ENCODE measurements at regions not wholly inside any gene's neighbourhood (a gene's known extent, or its start where the extent isn't known, plus 50 kb on each side); places are given as distances from the start of the nearest gene placed in this dataset.

DNA sequence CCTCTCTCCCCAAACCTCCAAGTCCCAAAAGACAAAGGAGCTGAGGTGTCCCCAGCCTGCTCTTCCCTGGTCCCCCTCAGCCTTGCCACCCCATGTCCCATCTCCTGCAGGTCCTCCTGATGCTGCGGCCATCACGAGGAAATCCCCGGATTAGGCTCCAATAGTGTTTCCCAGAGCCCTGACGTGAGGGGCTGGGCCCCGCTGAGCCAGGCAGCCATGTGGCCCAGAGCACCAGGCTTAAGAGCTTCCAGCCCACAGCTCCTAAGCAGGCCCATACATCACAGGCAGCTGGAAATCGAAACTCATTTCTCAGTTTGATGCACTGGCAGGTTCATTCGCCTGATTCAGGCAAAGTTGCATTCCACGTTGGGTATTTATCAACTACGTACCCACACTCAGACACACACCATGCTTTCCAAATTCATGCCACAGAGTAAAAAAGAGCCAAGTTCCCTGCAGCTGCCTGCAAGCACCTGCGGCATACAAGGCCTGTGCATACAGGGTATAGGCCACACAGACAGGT is 114.2 kb downstream of the CHST1 start:
- Histone ChIP-seq H3K27ac (no peak overlapping the region), H3K27me3 (replicated peaks in 1 of 7) (no peaks in the 10 kb centered on the region), H3K9me3 (no peaks in the 10 kb centered on the region), H3K36me3 (no peaks in the 10 kb centered on the region), H3K4me3 (no peak overlapping the region), H3K4me1 (no peaks in the 10 kb centered on the region)
- intact Hi-C loops (cut with DNase I; ENCODE audit: low total_unique reads): no loop called here
- no peak for TF ChIP-seq POLR2A (IDR thresholded peaks at IDR 0.05)
- no peak for DNase-seq
- WGBS, 5 donors: 79 to 88% (median 85%) methylated on average over 10 of the region's 10 CpGs

DNA sequence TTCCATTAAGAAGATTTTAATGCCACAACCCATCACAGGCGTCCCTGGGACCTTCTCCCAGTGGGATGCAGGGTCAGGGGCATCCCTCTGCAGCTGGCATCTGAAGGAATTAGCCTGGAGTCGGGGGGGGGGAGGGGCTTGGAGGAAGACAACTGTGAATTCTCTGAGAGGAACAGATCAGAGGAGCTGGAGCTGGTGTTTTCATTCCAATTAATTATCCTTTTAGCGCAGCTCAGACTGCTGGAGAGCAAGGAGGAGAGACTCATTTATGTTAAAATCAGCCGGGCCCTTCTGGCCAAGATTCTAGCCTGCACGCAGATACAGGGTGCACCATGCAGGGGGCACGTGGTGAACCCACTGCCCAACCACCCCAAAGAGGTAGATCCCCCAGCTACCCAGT is 116.2 kb downstream of the CHST1 start:
- WGBS, 5 donors: 40 to 70% (median 58%) methylated on average over 5 to 6 of the region's 6 CpGs
- Histone ChIP-seq H3K4me1 (no peaks in the 10 kb centered on the region), H3K27me3 (replicated peaks in 1 of 7) (peaks cover 0 to 7% (median 0%) of the 10 kb centered on the region in 7 donors), H3K9me3 (no peaks in the 10 kb centered on the region), H3K4me3 (no peak overlapping the region), H3K27ac (no peak overlapping the region), H3K36me3 (no peaks in the 10 kb centered on the region)
- TF ChIP-seq, protein P1, sequence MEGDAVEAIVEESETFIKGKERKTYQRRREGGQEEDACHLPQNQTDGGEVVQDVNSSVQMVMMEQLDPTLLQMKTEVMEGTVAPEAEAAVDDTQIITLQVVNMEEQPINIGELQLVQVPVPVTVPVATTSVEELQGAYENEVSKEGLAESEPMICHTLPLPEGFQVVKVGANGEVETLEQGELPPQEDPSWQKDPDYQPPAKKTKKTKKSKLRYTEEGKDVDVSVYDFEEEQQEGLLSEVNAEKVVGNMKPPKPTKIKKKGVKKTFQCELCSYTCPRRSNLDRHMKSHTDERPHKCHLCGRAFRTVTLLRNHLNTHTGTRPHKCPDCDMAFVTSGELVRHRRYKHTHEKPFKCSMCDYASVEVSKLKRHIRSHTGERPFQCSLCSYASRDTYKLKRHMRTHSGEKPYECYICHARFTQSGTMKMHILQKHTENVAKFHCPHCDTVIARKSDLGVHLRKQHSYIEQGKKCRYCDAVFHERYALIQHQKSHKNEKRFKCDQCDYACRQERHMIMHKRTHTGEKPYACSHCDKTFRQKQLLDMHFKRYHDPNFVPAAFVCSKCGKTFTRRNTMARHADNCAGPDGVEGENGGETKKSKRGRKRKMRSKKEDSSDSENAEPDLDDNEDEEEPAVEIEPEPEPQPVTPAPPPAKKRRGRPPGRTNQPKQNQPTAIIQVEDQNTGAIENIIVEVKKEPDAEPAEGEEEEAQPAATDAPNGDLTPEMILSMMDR (IDR thresholded peaks at IDR 0.05 in 8 of 11, conservative IDR thresholded peaks at IDR 0.05 in 3 of 11): no peak
- TF ChIP-seq POLR2A (IDR thresholded peaks at IDR 0.05) (no peak), POLR2AphosphoS5 (IDR thresholded peaks at IDR 0.05) (no peak)
- DNase-seq: no peak
- intact Hi-C loops (cut with DNase I; ENCODE audit: low total_unique reads): no loop called here

DNA sequence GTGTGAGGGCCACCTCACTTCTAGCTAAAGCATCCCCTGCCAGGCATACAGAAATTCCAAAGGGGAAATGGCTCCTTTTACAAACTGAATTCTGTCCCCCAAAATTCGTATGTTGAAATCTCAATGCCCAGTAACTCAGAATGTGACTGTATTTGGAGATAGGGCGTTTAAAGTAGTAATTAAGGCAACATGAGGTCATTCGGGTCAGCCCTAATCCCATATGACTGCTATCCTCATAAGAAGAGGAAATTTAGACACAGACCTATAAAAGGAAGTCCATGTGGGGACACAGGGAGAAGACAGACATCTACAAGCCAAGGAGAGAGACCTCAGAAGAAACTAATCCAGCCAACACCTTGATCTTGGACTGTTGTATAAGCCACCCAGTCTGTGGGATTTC is 119.1 kb downstream of the CHST1 start:
- 56 to 71% (median 60%) methylated on average over 3 of the region's 3 CpGs for WGBS, 5 donors
- DNase-seq: no peak
- Histone ChIP-seq H3K4me1 (no peaks in the 10 kb centered on the region), H3K4me3 (no peak overlapping the region), H3K27ac (no peak overlapping the region), H3K27me3 (replicated peaks in 1 of 7) (peaks cover 0 to 32% (median 0%) of the 10 kb centered on the region in 7 donors), H3K9me3 (no peaks in the 10 kb centered on the region), H3K36me3 (no peaks in the 10 kb centered on the region)
- intact Hi-C loops (cut with DNase I; ENCODE audit: low total_unique reads): no loop called here
- TF ChIP-seq POLR2A (IDR thresholded peaks at IDR 0.05) (no peak), POLR2AphosphoS5 (IDR thresholded peaks at IDR 0.05) (no peak)
- TF ChIP-seq, protein P1 (IDR thresholded peaks at IDR 0.05 in 8 of 11, conservative IDR thresholded peaks at IDR 0.05 in 3 of 11): no peak

DNA sequence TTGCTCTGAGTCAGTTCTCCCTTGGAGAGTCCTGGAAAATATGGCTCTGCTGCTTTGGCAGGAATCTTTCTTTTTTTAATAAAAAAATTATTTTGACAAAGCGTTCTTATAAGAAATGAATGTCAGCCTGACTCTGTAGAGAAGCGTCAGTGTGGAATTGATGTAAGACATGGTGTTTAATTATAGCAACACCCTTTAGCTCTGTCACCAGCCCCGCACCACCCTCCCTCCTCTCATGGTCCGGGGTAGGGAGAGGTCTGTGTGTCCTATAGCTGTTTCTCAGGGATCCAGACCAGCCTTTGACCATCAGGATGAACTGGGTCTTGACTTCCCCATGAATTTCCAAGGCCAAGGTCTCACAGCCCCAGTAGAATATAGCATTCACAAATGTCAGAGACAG is 120.6 kb downstream of the CHST1 start:
- Histone ChIP-seq H3K36me3 (no peaks in the 10 kb centered on the region), H3K27ac (no peak overlapping the region), H3K9me3 (no peaks in the 10 kb centered on the region), H3K4me1 (no peaks in the 10 kb centered on the region), H3K27me3 (replicated peaks in 1 of 7) (peaks cover 0 to 34% (median 0%) of the 10 kb centered on the region in 7 donors), H3K4me3 (no peak overlapping the region)
- intact Hi-C loops (cut with DNase I; ENCODE audit: low total_unique reads): no loop called here
- WGBS, 5 donors: 77 to 87% (median 80%) methylated on average over 4 of the region's 4 CpGs
- no peak for TF ChIP-seq POLR2A (IDR thresholded peaks at IDR 0.05)
- TF ChIP-seq, protein P1 (IDR thresholded peaks at IDR 0.05 in 8 of 11, conservative IDR thresholded peaks at IDR 0.05 in 3 of 11): no peak
- no peak for TF ChIP-seq POLR2AphosphoS5 (IDR thresholded peaks at IDR 0.05)
- no peak for DNase-seq
